ENCODE measurements at regions not wholly inside any gene's neighbourhood (a gene's known extent, or its start where the extent isn't known, plus 50 kb on each side); places are given as distances from the start of the nearest gene placed in this dataset.
A peak's percentile ranks its signal among the peaks of the same experiment; 100 is the strongest.
"Not testable (repeated sequence)": the region's sequence is repeated elsewhere in the genome, so short reads cannot be mapped to it uniquely, and the experiment has no call there.

DNA sequence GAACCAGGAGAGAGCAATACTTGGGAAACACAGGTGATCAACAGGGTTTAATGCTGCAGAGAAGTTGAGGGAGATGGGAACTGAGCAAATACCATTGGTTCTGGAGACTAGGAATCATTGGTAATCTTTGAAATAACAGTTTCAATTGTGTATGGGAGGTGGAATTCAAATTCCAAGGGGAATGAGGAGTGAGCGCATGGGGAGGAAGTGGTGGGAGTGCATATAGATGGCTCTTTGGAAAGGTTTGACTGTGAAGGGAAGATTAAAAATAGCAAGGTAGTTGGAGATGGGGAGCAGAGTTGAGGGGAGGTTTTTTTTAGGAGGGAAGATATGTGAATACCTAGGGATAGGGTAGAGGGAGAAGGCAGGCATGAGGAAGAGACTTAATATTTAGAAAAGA lies 51.1 kb upstream of the ROPN1 start:
- WGBS, 2 experiments (ENCODE audit: insufficient coverage in 2 of 2): 92 to 100% methylated on average over 1 of the region's 1 CpG
- Histone ChIP-seq H3K4me3 (ENCODE audit: extremely low read depth, insufficient read depth, low read length, poor library complexity, severe bottlenecking) (no peak overlapping the region), H3K36me3 (ENCODE audit: control insufficient read depth, insufficient read depth, low read length) (no peaks in the 10 kb centered on the region), H3K27ac (ENCODE audit: low read depth, low read length, severe bottlenecking) (no peak overlapping the region), H3K9me3 (ENCODE audit: control insufficient read depth, low read length) (no peaks in the 10 kb centered on the region), H3K4me1 (ENCODE audit: control insufficient read depth, insufficient read depth, low read length, poor library complexity, severe bottlenecking) (no peaks in the 10 kb centered on the region)

DNA sequence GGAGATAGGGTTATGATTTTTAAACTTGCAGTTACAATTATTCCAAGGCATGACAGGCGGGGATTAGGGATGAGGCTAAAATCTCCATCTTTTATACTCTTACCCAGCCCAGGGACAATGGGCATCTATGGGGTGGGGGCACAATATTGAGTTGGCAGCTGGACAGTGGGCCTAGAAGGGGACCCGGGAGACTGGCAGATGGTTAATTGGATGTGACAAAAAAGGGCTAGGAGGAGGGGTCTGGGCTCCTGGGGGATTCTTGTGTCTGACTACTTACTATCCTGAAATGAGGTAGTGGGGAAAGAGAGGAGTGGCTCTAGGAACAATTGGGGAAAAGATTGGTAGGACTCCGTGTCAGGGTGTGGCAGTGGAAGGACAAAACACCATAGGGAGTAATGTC lies 53.0 kb upstream of the ROPN1 start:
- Histone ChIP-seq H3K4me3 (ENCODE audit: extremely low read depth, insufficient read depth, low read length, poor library complexity, severe bottlenecking) (no peak overlapping the region), H3K27ac (ENCODE audit: low read depth, low read length, severe bottlenecking) (no peak overlapping the region), H3K9me3 (ENCODE audit: control insufficient read depth, low read length) (no peaks in the 10 kb centered on the region), H3K36me3 (ENCODE audit: control insufficient read depth, insufficient read depth, low read length) (no peaks in the 10 kb centered on the region), H3K4me1 (ENCODE audit: control insufficient read depth, insufficient read depth, low read length, poor library complexity, severe bottlenecking) (no peaks in the 10 kb centered on the region)
- 72 to 85% methylated on average over 2 of the region's 3 CpGs for WGBS, 2 experiments (ENCODE audit: insufficient coverage in 2 of 2)

DNA sequence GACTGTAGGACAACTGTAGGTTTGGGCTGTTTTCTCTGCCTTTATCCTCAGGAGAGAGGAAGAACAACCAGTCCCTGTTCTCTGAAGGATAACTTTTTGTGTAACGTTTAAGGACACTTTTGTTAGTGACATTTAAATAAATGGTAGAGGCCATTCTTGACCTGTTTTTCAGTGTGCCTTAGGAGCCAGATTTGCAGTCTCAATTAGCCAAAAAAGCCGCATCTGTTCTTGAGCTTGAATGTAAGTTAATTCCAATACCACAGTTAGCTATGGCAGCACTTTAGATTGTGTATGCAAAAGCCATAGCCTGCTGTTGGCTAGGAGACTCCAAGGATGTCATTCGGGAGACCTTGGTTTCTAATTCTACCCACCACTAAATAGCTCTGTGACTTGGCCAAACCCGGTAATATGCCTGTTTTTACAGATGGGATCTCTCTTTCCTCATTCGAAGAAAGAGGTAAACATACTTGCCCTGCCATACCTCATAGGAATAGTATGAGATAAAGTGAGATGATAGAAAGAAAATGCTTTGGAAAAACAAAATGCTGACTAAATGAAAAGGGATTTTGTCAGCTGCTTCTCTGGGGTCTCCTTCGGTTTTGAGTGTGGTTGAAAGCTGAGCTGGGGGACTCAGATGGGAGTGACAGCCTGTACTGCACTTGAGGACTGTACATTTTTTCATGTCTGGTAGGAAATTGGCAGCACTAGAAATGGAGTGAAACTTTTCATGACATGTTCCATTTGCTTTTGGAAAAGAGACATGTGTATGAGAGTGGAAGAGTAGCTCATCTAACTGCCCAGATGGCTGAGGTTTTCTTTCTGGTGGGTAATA lies 57.3 kb upstream of the ROPN1 start:
- 85 to 92% methylated on average over 4 to 5 of the region's 6 CpGs for whole genome bisulfite sequencing, 2 experiments (ENCODE audit: insufficient coverage in 2 of 2)
- Histone ChIP-seq H3K36me3 (ENCODE audit: control insufficient read depth, insufficient read depth, low read length) (no peaks in the 10 kb centered on the region), H3K9me3 (ENCODE audit: control insufficient read depth, low read length) (no peaks in the 10 kb centered on the region), H3K4me1 (ENCODE audit: control insufficient read depth, insufficient read depth, low read length, poor library complexity, severe bottlenecking) (no peaks in the 10 kb centered on the region), H3K27ac (ENCODE audit: low read depth, low read length, severe bottlenecking) (no peak overlapping the region), H3K4me3 (ENCODE audit: extremely low read depth, insufficient read depth, low read length, poor library complexity, severe bottlenecking) (no peak overlapping the region)

DNA sequence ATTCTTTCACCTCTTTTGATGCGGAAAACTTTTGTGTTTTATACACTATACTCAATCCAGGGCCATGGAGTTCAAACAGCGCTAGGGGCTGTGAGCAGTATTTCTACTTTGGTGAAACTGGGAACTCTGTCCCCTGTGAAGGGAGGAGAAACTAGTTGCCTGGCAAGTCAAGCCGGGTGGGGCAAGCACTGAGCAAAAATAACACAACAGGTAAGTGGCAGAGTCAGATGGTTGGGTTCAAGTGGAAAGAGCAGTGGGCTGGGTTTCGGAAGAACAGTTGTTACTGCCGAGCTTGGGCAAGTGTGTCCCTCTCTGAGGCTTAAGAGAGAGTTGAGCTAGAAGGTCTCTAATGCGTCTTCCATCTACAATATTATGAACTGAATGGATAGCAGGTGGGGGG lies 59.7 kb upstream of the ROPN1 start:
- H3K4me1 ChIP-seq (ENCODE audit: control insufficient read depth, insufficient read depth, low read length, poor library complexity, severe bottlenecking): peaks cover 11% of the 10 kb centered on the region
- H3K36me3 ChIP-seq (ENCODE audit: control insufficient read depth, insufficient read depth, low read length): no peaks in the 10 kb centered on the region
- H3K4me3 ChIP-seq (ENCODE audit: extremely low read depth, insufficient read depth, low read length, poor library complexity, severe bottlenecking): no peak overlapping the region
- H3K27ac ChIP-seq (ENCODE audit: low read depth, low read length, severe bottlenecking): no peak overlapping the region
- no peaks in the 10 kb centered on the region for H3K9me3 ChIP-seq (ENCODE audit: control insufficient read depth, low read length)
- WGBS, 2 experiments (ENCODE audit: insufficient coverage in 2 of 2): 87 to 94% methylated on average over 3 to 4 of the region's 6 CpGs

DNA sequence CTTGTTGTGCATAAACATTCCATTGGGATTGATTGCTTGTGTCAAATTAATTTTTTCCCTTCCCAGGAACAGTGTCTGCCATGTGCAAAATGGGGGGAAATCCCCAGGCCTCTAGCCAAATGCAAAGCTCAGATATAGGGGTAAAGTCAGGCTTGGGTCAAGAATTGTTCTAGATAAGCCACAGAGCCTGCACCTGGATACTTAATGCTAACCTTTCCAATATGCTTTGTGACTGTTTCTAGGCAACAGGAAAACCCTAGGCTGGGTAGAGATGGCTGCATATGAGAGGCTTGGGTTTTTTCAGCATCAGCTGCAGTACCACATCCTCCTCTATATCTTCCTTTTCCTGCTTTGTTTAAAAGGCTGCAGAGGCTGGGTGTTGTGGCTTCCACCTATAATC lies 61.9 kb upstream of the ROPN1 start:
- H3K27ac ChIP-seq (ENCODE audit: low read depth, low read length, severe bottlenecking): no peak overlapping the region
- H3K9me3 ChIP-seq (ENCODE audit: control insufficient read depth, low read length): peaks cover 6% of the 10 kb centered on the region
- no peaks in the 10 kb centered on the region for H3K36me3 ChIP-seq (ENCODE audit: control insufficient read depth, insufficient read depth, low read length)
- H3K4me1 ChIP-seq (ENCODE audit: control insufficient read depth, insufficient read depth, low read length, poor library complexity, severe bottlenecking): peaks cover 11% of the 10 kb centered on the region
- no peak overlapping the region for H3K4me3 ChIP-seq (ENCODE audit: extremely low read depth, insufficient read depth, low read length, poor library complexity, severe bottlenecking)

DNA sequence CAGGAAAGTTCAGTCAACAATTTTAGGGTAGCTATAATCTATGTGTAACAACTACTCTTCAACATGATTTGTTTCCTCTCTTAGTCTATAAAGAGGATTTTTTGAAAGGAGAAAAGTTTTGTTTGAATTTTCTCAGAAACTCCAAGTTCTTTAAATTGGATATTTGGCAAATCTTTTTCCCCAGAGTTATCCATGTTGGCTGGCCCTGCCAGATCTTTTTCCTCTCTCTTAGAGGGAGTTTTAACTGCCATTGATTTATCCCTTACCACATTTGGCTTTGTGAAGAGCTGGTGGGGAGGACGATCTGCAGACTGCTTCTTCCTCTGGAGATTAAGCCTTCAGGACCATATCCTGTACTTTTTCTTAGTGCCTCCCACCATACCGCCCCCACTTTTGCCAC lies 64.9 kb upstream of the ROPN1 start:
- peak overlapping the region; percentile 71 for H3K27ac ChIP-seq (ENCODE audit: low read depth, low read length, severe bottlenecking)
- 100% methylated on average over 1 of the region's 2 CpGs; no CpG with 5 or more reads in 1 of the 2 experiments for whole genome bisulfite sequencing, 2 experiments (ENCODE audit: insufficient coverage in 2 of 2)

DNA sequence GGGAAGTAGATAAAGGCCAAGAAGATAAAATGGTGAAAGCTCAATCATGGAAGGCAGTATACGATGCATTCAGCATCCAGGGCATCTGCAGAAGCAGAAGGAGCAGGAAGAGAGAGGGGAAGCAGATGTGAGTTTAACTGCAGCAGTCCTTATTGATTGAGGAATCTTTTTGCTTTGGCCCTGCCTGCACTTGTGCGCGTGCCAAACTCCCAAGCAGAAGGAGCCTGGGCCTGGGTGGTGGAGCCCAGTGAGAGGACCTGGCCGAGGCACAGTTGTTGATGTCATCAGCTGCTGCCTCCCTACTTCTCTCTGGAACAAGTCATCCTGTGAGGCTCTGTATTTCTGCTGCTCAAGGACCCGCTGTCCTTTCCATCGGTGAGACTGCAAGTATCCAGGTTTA lies 65.5 kb upstream of the ROPN1 start:
- Histone ChIP-seq H3K36me3 (ENCODE audit: control insufficient read depth, insufficient read depth, low read length) (no peaks in the 10 kb centered on the region), H3K27ac (ENCODE audit: low read depth, low read length, severe bottlenecking) (no peak overlapping the region), H3K4me1 (ENCODE audit: control insufficient read depth, insufficient read depth, low read length, poor library complexity, severe bottlenecking) (peaks cover 11% of the 10 kb centered on the region), H3K4me3 (ENCODE audit: extremely low read depth, insufficient read depth, low read length, poor library complexity, severe bottlenecking) (no peak overlapping the region), H3K9me3 (ENCODE audit: control insufficient read depth, low read length) (peaks cover 6% of the 10 kb centered on the region)
- 81 to 82% methylated on average over 6 of the region's 6 CpGs for WGBS, 2 experiments (ENCODE audit: insufficient coverage in 2 of 2)

More for the DNA sequence above, 64.9 kb upstream of the ROPN1 start:
- Histone ChIP-seq H3K4me3 (ENCODE audit: extremely low read depth, insufficient read depth, low read length, poor library complexity, severe bottlenecking) (no peak overlapping the region), H3K4me1 (ENCODE audit: control insufficient read depth, insufficient read depth, low read length, poor library complexity, severe bottlenecking) (peaks cover 11% of the 10 kb centered on the region), H3K36me3 (ENCODE audit: control insufficient read depth, insufficient read depth, low read length) (no peaks in the 10 kb centered on the region), H3K9me3 (ENCODE audit: control insufficient read depth, low read length) (peaks cover 6% of the 10 kb centered on the region)

DNA sequence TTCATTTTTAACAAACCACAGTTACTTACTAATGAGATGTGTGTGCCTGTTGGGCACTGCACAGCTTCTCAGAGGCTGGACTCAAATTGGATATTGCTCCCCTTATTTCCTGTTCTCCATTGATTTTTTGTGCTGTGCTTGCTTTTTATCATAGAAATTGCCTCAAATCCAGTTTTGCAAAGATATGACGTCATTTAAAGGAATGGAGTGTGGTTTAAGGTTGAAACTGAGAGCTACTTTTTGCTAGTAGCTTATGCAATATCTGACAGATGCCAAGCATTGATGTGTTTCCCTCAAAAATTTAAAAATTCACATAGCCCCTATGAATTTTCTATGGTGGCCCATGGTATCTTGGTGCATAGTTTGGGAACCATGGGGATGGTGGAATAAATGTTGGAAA lies 67.7 kb upstream of the ROPN1 start:
- no peak overlapping the region for H3K4me3 ChIP-seq (ENCODE audit: extremely low read depth, insufficient read depth, low read length, poor library complexity, severe bottlenecking)
- H3K4me1 ChIP-seq (ENCODE audit: control insufficient read depth, insufficient read depth, low read length, poor library complexity, severe bottlenecking): peaks cover 11% of the 10 kb centered on the region
- H3K9me3 ChIP-seq (ENCODE audit: control insufficient read depth, low read length): peaks cover 6% of the 10 kb centered on the region
- H3K36me3 ChIP-seq (ENCODE audit: control insufficient read depth, insufficient read depth, low read length): no peaks in the 10 kb centered on the region
- WGBS, 2 experiments (ENCODE audit: insufficient coverage in 2 of 2): 100% methylated on average over 1 of the region's 1 CpG; no CpG with 5 or more reads in 1 of the 2 experiments
- no peak overlapping the region for H3K27ac ChIP-seq (ENCODE audit: low read depth, low read length, severe bottlenecking)

DNA sequence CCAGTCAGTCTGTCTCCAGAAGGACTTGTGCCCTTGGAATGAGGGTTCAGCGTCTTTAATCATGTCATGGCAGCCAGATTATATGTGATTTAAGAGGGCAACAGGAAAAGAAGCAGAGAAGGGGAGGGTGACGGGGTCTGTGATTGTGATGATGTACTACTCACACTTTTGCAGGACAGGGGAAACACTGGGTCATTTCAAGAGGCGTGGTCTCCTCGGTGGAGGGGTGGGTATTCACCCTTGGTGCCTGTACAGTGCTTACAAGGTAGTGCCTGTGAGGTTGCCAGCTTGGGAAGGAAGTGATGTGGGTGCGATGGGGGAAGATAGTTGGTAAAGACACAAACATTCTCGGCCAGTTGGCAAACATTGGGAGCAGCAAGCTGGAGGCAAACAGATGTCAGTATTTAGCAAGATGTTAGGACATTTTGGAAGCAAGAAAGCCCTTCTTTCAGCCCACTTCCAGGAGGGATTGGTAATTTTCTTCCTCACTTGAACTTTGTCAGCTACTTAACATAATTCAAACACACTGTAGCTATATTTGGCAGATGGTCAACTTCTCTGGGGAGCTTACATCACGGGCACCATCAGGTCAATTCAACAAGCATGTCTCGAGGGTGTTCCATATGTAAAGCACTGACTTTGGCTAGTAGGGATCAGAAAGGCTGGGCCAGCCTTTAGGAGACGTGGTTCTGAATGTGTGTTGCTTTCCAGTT lies 71.4 kb upstream of the ROPN1 start:
- WGBS, 2 experiments (ENCODE audit: insufficient coverage in 2 of 2): 92 to 94% methylated on average over 8 to 9 of the region's 9 CpGs
- Histone ChIP-seq H3K27ac (ENCODE audit: low read depth, low read length, severe bottlenecking) (no peak overlapping the region), H3K4me3 (ENCODE audit: extremely low read depth, insufficient read depth, low read length, poor library complexity, severe bottlenecking) (no peak overlapping the region), H3K36me3 (ENCODE audit: control insufficient read depth, insufficient read depth, low read length) (no peaks in the 10 kb centered on the region), H3K9me3 (ENCODE audit: control insufficient read depth, low read length) (peaks cover under 1% of the 10 kb centered on the region), H3K4me1 (ENCODE audit: control insufficient read depth, insufficient read depth, low read length, poor library complexity, severe bottlenecking) (no peaks in the 10 kb centered on the region)

DNA sequence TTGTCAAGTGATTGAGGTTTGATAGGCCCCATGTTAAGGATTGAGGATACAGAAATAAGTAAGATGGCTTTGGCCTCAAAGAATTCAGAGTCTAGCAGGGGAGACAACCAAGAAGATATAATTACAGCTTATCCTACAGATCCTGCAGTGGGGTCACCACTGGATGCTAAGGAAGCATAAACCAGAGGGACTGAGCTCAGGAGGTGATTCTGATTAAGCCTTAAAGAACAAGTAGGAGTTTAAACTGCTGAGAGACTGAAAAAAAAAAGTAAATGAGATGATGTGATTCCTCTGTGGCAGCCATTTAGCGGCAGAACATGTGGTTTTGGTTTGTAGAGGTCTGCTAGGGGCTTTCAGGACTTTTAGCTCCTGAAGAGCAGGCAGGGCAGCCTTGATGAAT lies 72.1 kb upstream of the ROPN1 start:
- WGBS, 2 experiments (ENCODE audit: insufficient coverage in 2 of 2): 60 to 100% methylated on average over 1 of the region's 1 CpG
- H3K4me3 ChIP-seq (ENCODE audit: extremely low read depth, insufficient read depth, low read length, poor library complexity, severe bottlenecking): no peak overlapping the region
- no peaks in the 10 kb centered on the region for H3K36me3 ChIP-seq (ENCODE audit: control insufficient read depth, insufficient read depth, low read length)
- no peaks in the 10 kb centered on the region for H3K9me3 ChIP-seq (ENCODE audit: control insufficient read depth, low read length)
- H3K27ac ChIP-seq (ENCODE audit: low read depth, low read length, severe bottlenecking): no peak overlapping the region
- no peaks in the 10 kb centered on the region for H3K4me1 ChIP-seq (ENCODE audit: control insufficient read depth, insufficient read depth, low read length, poor library complexity, severe bottlenecking)

DNA sequence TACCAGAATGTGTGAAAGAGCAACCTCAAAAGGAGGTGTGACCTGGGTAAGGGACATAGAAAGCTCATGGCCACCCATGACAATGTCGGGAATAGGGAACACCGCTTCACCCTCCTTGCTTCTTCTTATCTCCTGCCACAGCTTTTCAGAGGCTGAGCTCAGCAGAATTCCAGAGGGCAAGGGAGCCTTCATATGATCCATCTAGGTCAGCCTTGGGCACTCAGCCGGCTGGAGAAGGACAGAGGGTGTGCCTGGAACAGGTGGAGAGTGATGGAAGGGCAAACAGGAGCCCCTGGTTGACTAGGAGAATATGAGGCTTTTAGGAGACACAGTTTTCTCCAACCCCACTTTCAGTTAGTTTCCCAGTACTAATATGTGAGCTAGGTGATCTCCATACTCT lies 74.6 kb upstream of the ROPN1 start:
- not testable (repeated sequence) for H3K27ac ChIP-seq (ENCODE audit: low read depth, low read length, severe bottlenecking); H3K9me3 ChIP-seq (ENCODE audit: control insufficient read depth, low read length); H3K4me1 ChIP-seq (ENCODE audit: control insufficient read depth, insufficient read depth, low read length, poor library complexity, severe bottlenecking); H3K36me3 ChIP-seq (ENCODE audit: control insufficient read depth, insufficient read depth, low read length); H3K4me3 ChIP-seq (ENCODE audit: extremely low read depth, insufficient read depth, low read length, poor library complexity, severe bottlenecking)
- WGBS, 2 experiments (ENCODE audit: insufficient coverage in 2 of 2): 92 to 95% methylated on average over 1 to 3 of the region's 3 CpGs

Measured in mesodermal cell (in vitro differentiated cells).